ENCODE measurements at regions not wholly inside any gene's neighbourhood (a gene's known extent, or its start where the extent isn't known, plus 50 kb on each side); places are given as distances from the start of the nearest gene placed in this dataset.

DNA sequence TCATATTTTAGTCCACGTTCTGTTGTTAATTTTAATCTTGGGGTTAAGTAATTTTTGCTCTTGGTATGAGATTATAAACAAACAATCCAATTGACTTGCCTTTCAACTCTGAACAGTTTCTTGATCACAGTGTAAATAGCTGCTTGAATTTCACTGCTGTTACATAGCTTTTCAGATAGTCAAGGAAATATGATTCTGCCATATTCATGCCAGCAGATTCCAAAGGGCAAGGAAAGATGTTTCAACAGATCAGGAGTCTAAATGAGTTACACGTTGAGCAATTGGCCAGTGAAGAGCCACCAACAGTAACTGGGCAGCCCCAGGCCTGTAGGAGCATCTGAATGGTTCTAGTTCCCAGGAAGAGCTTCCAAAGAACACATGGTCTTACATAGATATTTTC, 93.6 kb downstream of the LEPR start:
- ATAC-seq (no peak), DNase-seq (no peak)
- Histone ChIP-seq H3K36me3 (no peaks in the 10 kb centered on the region), H3K4me1 (no peaks in the 10 kb centered on the region), H3K9me3 (no peaks in the 10 kb centered on the region), H3K27me3 (no peaks in the 10 kb centered on the region), H3K4me3 (no peak overlapping the region), H3K27ac (no peak overlapping the region)
- intact Hi-C loops (cut with DNase I) = no loop called here
- TF ChIP-seq, protein P1, sequence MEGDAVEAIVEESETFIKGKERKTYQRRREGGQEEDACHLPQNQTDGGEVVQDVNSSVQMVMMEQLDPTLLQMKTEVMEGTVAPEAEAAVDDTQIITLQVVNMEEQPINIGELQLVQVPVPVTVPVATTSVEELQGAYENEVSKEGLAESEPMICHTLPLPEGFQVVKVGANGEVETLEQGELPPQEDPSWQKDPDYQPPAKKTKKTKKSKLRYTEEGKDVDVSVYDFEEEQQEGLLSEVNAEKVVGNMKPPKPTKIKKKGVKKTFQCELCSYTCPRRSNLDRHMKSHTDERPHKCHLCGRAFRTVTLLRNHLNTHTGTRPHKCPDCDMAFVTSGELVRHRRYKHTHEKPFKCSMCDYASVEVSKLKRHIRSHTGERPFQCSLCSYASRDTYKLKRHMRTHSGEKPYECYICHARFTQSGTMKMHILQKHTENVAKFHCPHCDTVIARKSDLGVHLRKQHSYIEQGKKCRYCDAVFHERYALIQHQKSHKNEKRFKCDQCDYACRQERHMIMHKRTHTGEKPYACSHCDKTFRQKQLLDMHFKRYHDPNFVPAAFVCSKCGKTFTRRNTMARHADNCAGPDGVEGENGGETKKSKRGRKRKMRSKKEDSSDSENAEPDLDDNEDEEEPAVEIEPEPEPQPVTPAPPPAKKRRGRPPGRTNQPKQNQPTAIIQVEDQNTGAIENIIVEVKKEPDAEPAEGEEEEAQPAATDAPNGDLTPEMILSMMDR (IDR thresholded peaks at IDR 0.05) = no peak

DNA sequence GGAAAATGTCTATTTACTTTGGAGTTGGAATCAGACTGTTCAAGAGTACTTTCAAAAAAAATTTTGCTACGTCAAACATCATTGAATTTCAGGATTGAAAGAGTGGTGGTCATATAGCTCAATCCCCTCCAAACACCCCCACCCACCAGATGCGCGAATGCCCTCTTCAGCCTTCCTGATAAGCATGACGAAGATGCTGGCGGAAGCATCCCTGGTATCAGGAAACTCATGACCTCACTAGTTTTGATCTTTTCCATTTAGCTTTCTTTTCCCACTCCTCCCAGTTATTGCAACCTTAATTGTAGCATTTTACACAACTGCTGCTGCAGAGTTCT, 104.4 kb downstream of the LEPR start:
- Histone ChIP-seq H3K27ac (peak overlapping the region; percentile 68), H3K27me3 (peaks cover 32% of the 10 kb centered on the region), H3K4me3 (peak overlapping the region; percentile 53), H3K4me1 (peaks cover 9% of the 10 kb centered on the region), H3K9me3 (no peaks in the 10 kb centered on the region), H3K36me3 (no peaks in the 10 kb centered on the region)
- TF ChIP-seq, protein P1 (IDR thresholded peaks at IDR 0.05) = no peak
- DNase-seq (no peak), ATAC-seq (no peak)
- intact Hi-C loops (cut with DNase I) = no loop called here

DNA sequence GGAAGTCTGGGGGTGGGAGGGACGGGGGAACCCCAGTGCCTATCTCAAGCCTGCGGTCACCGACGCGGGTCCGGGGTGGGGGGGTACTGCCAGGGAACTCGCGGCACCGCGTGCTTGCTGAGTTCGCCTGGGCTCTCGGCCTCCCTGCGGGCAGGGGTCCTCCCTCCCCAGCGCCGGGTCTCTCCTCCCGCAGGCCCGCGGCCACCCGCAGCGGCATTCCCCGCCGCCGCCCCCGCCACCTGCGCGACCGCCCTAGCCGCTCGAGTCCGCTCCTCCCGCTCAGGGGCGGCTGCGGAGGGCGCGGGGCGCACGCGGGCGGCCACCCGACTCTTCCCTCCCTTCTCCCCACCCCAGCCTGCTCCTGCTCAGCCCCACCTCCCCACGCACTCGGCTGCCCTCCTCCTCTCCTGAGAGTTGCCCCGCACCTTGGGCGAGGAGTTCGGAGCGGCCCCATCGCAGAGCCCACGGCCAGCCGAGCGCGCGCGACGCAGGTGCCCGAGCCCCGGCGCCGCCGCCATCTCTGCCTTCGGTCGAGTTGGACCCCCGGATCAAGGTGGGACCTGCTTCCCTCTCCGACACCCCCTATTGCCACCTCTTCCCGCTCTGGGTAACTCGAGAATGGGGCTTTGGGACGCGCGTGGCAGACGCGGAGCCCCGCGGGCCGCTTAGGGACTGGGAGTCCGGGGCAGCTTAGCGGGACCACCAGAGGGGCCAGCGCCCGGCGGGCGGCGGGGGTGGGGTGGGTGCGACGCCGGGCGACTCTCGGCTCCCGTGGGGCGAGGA, 105.0 kb downstream of the LEPR start:
- H3K4me1 ChIP-seq = peaks cover 9% of the 10 kb centered on the region
- intact Hi-C loops (cut with DNase I) = no loop called here
- H3K27me3 ChIP-seq = peaks cover 32% of the 10 kb centered on the region
- DNase-seq (peak; percentile 62), ATAC-seq (peak; percentile 54)
- no peaks in the 10 kb centered on the region for H3K9me3 ChIP-seq
- peak overlapping the region; percentile 53 for H3K4me3 ChIP-seq
- H3K36me3 ChIP-seq = no peaks in the 10 kb centered on the region
- TF ChIP-seq, protein P1 (IDR thresholded peaks at IDR 0.05) = no peak
- peak overlapping the region; percentile 68 for H3K27ac ChIP-seq

DNA sequence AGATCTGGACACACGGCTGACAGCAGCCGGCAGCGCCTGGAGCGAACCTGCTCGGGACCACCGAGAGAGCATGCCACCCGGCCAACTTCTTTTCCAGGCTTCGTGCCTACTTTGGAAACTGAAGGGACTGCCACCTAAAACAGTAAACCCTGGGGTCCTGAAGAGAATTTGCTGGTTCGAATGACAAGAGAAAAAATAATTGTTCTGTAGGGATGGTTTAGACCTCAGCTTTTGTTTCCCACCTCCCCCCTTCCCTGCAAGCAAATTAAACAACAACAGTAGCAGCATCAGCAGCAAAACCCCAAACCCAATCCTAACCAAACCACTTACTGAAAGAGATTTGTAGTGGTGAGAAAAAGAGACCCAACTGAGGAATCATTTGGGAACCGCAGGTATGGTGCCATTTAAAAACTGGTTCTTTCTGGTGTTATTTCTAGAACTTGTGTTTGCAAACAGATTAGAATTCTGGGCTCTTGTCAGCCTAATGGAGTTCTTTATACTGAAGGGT, 105.6 kb downstream of the LEPR start:
- H3K9me3 ChIP-seq = no peaks in the 10 kb centered on the region
- DNase-seq (no peak), ATAC-seq (no peak)
- H3K27me3 ChIP-seq = peaks cover 32% of the 10 kb centered on the region
- TF ChIP-seq, protein P1 (IDR thresholded peaks at IDR 0.05) = no peak
- H3K4me1 ChIP-seq = peaks cover 9% of the 10 kb centered on the region
- H3K4me3 ChIP-seq = peak overlapping the region; percentile 53
- no peaks in the 10 kb centered on the region for H3K36me3 ChIP-seq
- intact Hi-C loops (cut with DNase I) = no loop called here
- peak overlapping the region; percentile 68 for H3K27ac ChIP-seq

DNA sequence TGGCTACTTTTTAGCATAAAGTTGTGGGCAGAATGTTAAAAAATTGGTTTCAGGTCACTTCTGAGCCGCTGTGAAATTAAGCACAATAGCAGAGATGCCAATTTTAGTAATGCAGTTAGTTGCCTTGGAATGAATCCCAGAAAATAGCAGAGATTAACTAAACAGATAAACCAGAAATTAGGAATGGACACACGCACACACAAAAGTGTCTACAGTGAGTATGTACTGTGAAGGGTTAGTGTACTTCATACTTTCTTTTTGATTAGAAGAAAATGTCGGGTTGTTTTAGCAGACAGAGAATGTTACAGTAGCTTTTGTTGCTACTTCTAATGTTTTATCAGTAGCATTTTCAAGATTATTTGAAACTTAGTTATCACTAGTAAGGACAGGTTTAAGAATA, 106.7 kb downstream of the LEPR start:
- no peak for ATAC-seq
- Histone ChIP-seq H3K9me3 (no peaks in the 10 kb centered on the region), H3K36me3 (no peaks in the 10 kb centered on the region), H3K4me1 (peaks cover 9% of the 10 kb centered on the region), H3K27ac (peak overlapping the region; percentile 68), H3K4me3 (peak overlapping the region; percentile 53), H3K27me3 (peaks cover 32% of the 10 kb centered on the region)
- intact Hi-C loops (cut with DNase I) = no loop called here
- TF ChIP-seq, protein P1 (IDR thresholded peaks at IDR 0.05) = no peak
- no peak for DNase-seq

All from upper lobe of right lung (tissue), 1 donor.